HepG2 (cell line): ENCODE measurements at regions not wholly inside any gene's neighbourhood (a gene's known extent, or its start where the extent isn't known, plus 50 kb on each side); places are given as distances from the start of the nearest gene placed in this dataset.
A peak's percentile ranks its signal among the peaks of the same experiment; 100 is the strongest.

Source experiments
- AHDC1 ChIP-seq: sonication (generic); formaldehyde crosslinking; IDR thresholded peaks from 2 replicates; pipeline ENCODE4 v1.5.1; 2020; ENCODE audit warnings: mild to moderate bottlenecking, missing genetic modification reagents, borderline replicate concordance
- AKNA ChIP-seq: sonication (generic); formaldehyde crosslinking; IDR thresholded peaks from 2 replicates; pipeline ENCODE4 v1.4.0; 2020; ENCODE audit warnings: missing genetic modification reagents, borderline replicate concordance
- ATF3 ChIP-seq: sonication (generic); formaldehyde crosslinking; IDR thresholded peaks from 2 replicates; pipeline ENCODE4 v1.4.0; 2020; ENCODE audit warnings: missing genetic modification reagents
- CCDC6 ChIP-seq: sonication (generic); formaldehyde crosslinking; IDR thresholded peaks from 2 replicates; pipeline ENCODE4 v1.8.1; 2022; ENCODE audit warnings: mild to moderate bottlenecking, missing genetic modification reagents, moderate library complexity
- GATAD2A ChIP-seq: IDR thresholded peaks from 2 replicates; pipeline ENCODE4 v1.6.1; 2016
- KDM2A ChIP-seq: sonication (generic); formaldehyde crosslinking; IDR thresholded peaks from 2 replicates; pipeline ENCODE4 v1.4.0; 2020; ENCODE audit warnings: low read depth, missing genetic modification reagents, borderline replicate concordance
- POLR2G ChIP-seq: fragments of 200-400 bp; formaldehyde crosslinking; IDR thresholded peaks from 2 replicates; pipeline ENCODE4 v1.6.1; 2018; ENCODE audit warnings: mild to moderate bottlenecking, low read depth, low read length, moderate library complexity
- TP53 ChIP-seq: sonication (generic); formaldehyde crosslinking; conservative IDR thresholded peaks from 2 replicates; pipeline ENCODE4 v1.4.0; 2020; ENCODE audit warnings: missing genetic modification reagents
- XRCC5 ChIP-seq: fragments of 200-400 bp; formaldehyde crosslinking; optimal IDR thresholded peaks from 2 replicates; pipeline ENCODE3; 2017; ENCODE audit warnings: mild to moderate bottlenecking, low read length
- ZBTB44 ChIP-seq: sonication (generic); formaldehyde crosslinking; IDR thresholded peaks from 2 replicates; pipeline ENCODE4 v1.4.0; 2020; ENCODE audit warnings: missing genetic modification reagents
- ZNF563 ChIP-seq: sonication (generic); formaldehyde crosslinking; IDR thresholded peaks from 2 replicates; pipeline ENCODE4 v1.8.0; 2022; ENCODE audit warnings: mild to moderate bottlenecking, moderate library complexity, missing genetic modification reagents
- ZNF609 ChIP-seq: sonication (generic); formaldehyde crosslinking; IDR thresholded peaks from 2 replicates; pipeline ENCODE4 v1.4.0; 2020; ENCODE audit warnings: mild to moderate bottlenecking, missing genetic modification reagents, borderline replicate concordance

- TF ChIP-seq AKNA (CRISPR knock-in tag) (no peak), CCDC6 (CRISPR knock-in tag) (no peak), TP53 (no peak), XRCC5 (peak; percentile 36), KDM2A (CRISPR knock-in tag) (peak; percentile 51; the same call in 1 of the 2 replicates), AHDC1 (CRISPR knock-in tag) (no peak), GATAD2A (no peak), ZBTB44 (CRISPR knock-in tag) (no peak), ZNF609 (CRISPR knock-in tag) (no peak), ZNF563 (CRISPR knock-in tag) (no peak), ATF3 (CRISPR knock-in tag) (no peak), POLR2G (no peak)
These were observed 182.3 kb upstream of the NDN start (continued) for GRCh38 chr15:23869396-23869795.
